OCI-LY7 (cell line): ENCODE measurements at regions not wholly inside any gene's neighbourhood (a gene's known extent, or its start where the extent isn't known, plus 50 kb on each side); places are given as distances from the start of the nearest gene placed in this dataset.
A peak's percentile ranks its signal among the peaks of the same experiment; 100 is the strongest.

ENCODE experiments used
- EZH2phosphoT487 ChIP-seq: fragments of 200-600 bp; sonication (generic); IDR thresholded peaks from 2 replicates; pipeline ENCODE4 v1.6.1; 2018; ENCODE audit warnings: low read depth, borderline replicate concordance, mild to moderate bottlenecking, mixed run types, antibody characterized with exemption, low read length, moderate library complexity, mixed read lengths
- TF ChIP-seq, protein P1 (sequence below): fragments of 200-600 bp; sonication (generic); conservative IDR thresholded peaks from 2 replicates; pipeline ENCODE4 v1.5.1; 2014; ENCODE audit warnings: mild to moderate bottlenecking, antibody characterized with exemption, low read length, moderate library complexity, mixed read lengths

- TF ChIP-seq, protein P1, sequence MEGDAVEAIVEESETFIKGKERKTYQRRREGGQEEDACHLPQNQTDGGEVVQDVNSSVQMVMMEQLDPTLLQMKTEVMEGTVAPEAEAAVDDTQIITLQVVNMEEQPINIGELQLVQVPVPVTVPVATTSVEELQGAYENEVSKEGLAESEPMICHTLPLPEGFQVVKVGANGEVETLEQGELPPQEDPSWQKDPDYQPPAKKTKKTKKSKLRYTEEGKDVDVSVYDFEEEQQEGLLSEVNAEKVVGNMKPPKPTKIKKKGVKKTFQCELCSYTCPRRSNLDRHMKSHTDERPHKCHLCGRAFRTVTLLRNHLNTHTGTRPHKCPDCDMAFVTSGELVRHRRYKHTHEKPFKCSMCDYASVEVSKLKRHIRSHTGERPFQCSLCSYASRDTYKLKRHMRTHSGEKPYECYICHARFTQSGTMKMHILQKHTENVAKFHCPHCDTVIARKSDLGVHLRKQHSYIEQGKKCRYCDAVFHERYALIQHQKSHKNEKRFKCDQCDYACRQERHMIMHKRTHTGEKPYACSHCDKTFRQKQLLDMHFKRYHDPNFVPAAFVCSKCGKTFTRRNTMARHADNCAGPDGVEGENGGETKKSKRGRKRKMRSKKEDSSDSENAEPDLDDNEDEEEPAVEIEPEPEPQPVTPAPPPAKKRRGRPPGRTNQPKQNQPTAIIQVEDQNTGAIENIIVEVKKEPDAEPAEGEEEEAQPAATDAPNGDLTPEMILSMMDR, result peak; percentile 59
- no peak for TF ChIP-seq EZH2phosphoT487
Observed at GRCh38 chrX:129013574-129013973, 509.7 kb downstream of the SMARCA1 start.
